ENCODE measurements at regions not wholly inside any gene's neighbourhood (a gene's known extent, or its start where the extent isn't known, plus 50 kb on each side); places are given as distances from the start of the nearest gene placed in this dataset.
"Not testable (repeated sequence)": the region's sequence is repeated elsewhere in the genome, so short reads cannot be mapped to it uniquely, and the experiment has no call there.

DNA sequence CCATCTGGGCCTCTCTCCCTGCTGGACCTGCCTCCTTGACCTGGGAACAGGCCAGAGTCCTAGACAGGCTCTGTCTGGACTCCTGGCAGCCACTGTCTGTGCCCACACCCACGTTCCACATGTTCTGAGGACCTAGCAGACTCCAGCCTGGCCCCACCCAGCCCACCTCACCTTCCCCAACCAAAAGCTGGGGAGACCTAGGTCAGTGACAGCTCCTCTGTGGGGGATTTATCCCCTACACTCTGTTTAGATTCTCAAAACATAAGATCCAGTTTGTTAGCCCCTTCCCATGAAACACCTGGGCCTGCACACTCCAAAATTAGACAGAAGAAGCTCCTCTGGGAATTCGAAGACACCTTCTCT lies 59.8 kb upstream of the ADAMTS2 start:
- Histone ChIP-seq H3K9me3 (ENCODE audit: control insufficient read depth in 2 of 2, insufficient read depth in 1 of 2, low read depth in 1 of 2, low read length in 1 of 2) (peaks cover 1 to 11% of the 10 kb centered on the region in 2 donors), H3K27ac (ENCODE audit: low read depth in 1 of 3, low read length in 2 of 3) (no peak overlapping the region), H3K4me3 (ENCODE audit: low read depth in 1 of 3, low read length in 3 of 3) (no peak overlapping the region), H3K4me1 (ENCODE audit: control insufficient read depth in 3 of 3, insufficient read depth in 2 of 3, low read depth in 1 of 3, low read length in 2 of 3) (no peaks in the 10 kb centered on the region), H3K27me3 (ENCODE audit: control insufficient read depth in 3 of 3, insufficient read depth in 3 of 3, low read length in 3 of 3) (no peaks in the 10 kb centered on the region), H3K36me3 (ENCODE audit: control insufficient read depth in 3 of 3, insufficient read depth in 2 of 3, low read depth in 1 of 3, low read length in 3 of 3) (no peaks in the 10 kb centered on the region)
- 43 to 73% (median 47%) methylated on average over 2 of the region's 2 CpGs for WGBS, 3 donors
- DNase-seq (no peak), FAIRE-seq (no peak)

DNA sequence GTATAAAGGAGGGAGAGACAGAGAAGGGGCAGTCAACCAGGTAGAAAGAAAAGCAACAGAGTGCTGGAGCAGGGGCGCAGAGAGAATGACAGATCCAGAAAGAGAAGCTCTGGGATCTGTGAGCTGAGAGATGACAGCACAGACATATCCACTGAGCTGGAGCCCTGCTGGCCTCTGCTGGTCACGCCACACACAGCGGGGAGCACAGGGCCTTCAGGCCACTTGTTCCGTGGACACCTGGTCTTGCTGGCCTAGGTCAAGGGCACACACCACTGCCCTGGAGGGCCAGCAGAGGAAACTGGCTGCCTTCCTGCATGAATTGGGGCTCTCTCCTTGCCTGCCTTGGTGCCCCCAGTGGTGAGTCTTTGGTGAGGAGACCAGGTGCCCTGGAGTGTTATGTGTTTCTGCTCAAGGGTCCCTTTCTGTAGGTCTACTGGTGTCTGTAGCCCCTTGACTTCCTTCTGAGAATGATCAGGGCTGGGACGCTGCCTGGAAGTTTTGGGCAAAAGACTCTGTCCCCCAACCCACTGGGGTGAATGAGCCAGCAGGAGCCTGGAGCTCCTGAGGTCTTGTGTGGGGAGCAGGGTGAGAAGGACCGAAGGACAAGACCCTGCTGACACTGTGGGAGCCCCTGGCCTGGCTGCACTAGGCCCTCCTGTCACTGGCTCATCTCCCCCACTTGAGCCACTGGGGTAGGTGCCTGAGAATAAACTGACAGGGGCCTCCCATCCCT lies 59.2 kb upstream of the ADAMTS2 start:
- DNase-seq (no peak), FAIRE-seq (no peak)
- Histone ChIP-seq H3K27ac (ENCODE audit: low read depth in 1 of 3, low read length in 2 of 3) (no peak overlapping the region), H3K36me3 (ENCODE audit: control insufficient read depth in 3 of 3, insufficient read depth in 2 of 3, low read depth in 1 of 3, low read length in 3 of 3) (no peaks in the 10 kb centered on the region), H3K4me3 (ENCODE audit: low read depth in 1 of 3, low read length in 3 of 3) (no peak overlapping the region), H3K4me1 (ENCODE audit: control insufficient read depth in 3 of 3, insufficient read depth in 2 of 3, low read depth in 1 of 3, low read length in 2 of 3) (no peaks in the 10 kb centered on the region), H3K27me3 (ENCODE audit: control insufficient read depth in 3 of 3, insufficient read depth in 3 of 3, low read length in 3 of 3) (no peaks in the 10 kb centered on the region), H3K9me3 (ENCODE audit: control insufficient read depth in 2 of 2, insufficient read depth in 1 of 2, low read depth in 1 of 2, low read length in 1 of 2) (peaks cover 2 to 13% of the 10 kb centered on the region in 2 donors)
- 62 to 86% (median 76%) methylated on average over 6 of the region's 6 CpGs for WGBS, 3 donors

- Histone ChIP-seq H3K4me3 (ENCODE audit: low read depth in 1 of 3, low read length in 3 of 3) (no peak overlapping the region), H3K4me1 (ENCODE audit: control insufficient read depth in 3 of 3, insufficient read depth in 2 of 3, low read depth in 1 of 3, low read length in 2 of 3) (no peaks in the 10 kb centered on the region), H3K36me3 (ENCODE audit: control insufficient read depth in 3 of 3, insufficient read depth in 2 of 3, low read depth in 1 of 3, low read length in 3 of 3) (no peaks in the 10 kb centered on the region), H3K27ac (ENCODE audit: low read depth in 1 of 3, low read length in 2 of 3) (no peak overlapping the region), H3K27me3 (ENCODE audit: control insufficient read depth in 3 of 3, insufficient read depth in 3 of 3, low read length in 3 of 3) (no peaks in the 10 kb centered on the region), H3K9me3 (ENCODE audit: control insufficient read depth in 2 of 2, insufficient read depth in 1 of 2, low read depth in 1 of 2, low read length in 1 of 2) (peaks cover 2 to 20% of the 10 kb centered on the region in 2 donors)
- FAIRE-seq (no peak), DNase-seq (no peak)
- 66 to 83% (median 82%) methylated on average over 6 of the region's 6 CpGs for WGBS, 3 donors
These were observed 58.3 kb upstream of the ADAMTS2 start for GRCh38 chr5:179403426-179404147.

GRCh38 chr5:179400435-179400834 lies 55.2 kb upstream of the ADAMTS2 start:
- H3K9me3 ChIP-seq (ENCODE audit: control insufficient read depth in 2 of 2, insufficient read depth in 1 of 2, low read depth in 1 of 2, low read length in 1 of 2), result peaks cover 2 to 20% of the 10 kb centered on the region in 2 donors
- FAIRE-seq; H3K4me3 ChIP-seq (ENCODE audit: low read depth in 1 of 3, low read length in 3 of 3); DNase-seq; H3K27me3 ChIP-seq (ENCODE audit: control insufficient read depth in 3 of 3, insufficient read depth in 3 of 3, low read length in 3 of 3); H3K36me3 ChIP-seq (ENCODE audit: control insufficient read depth in 3 of 3, insufficient read depth in 2 of 3, low read depth in 1 of 3, low read length in 3 of 3); H3K27ac ChIP-seq (ENCODE audit: low read depth in 1 of 3, low read length in 2 of 3); H3K4me1 ChIP-seq (ENCODE audit: control insufficient read depth in 3 of 3, insufficient read depth in 2 of 3, low read depth in 1 of 3, low read length in 2 of 3): not testable (repeated sequence)
- WGBS, 3 donors, result 68 to 78% (median 72%) methylated on average over 2 of the region's 2 CpGs

DNA sequence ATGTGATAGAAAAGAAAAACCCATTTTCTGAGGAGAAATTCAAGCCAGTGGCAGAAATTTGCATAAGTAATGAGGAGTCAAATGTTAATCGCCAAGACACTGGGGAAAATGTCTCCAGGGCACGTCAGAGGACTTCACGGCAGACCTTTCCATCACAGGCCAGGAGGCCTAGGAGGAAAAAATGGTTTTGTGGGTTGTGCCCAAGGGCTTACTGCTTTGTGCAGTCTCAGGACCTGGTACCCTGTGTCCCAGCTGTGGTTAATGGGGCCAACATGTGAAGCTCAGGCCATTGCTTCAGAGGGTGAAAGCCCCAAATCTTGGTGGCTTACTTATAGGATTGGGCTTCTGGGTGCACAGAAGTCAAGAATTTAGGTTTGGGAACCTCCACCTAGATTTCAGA lies 54.8 kb upstream of the ADAMTS2 start:
- Histone ChIP-seq H3K4me1 (ENCODE audit: control insufficient read depth in 3 of 3, insufficient read depth in 2 of 3, low read depth in 1 of 3, low read length in 2 of 3) (no peaks in the 10 kb centered on the region), H3K9me3 (ENCODE audit: control insufficient read depth in 2 of 2, insufficient read depth in 1 of 2, low read depth in 1 of 2, low read length in 1 of 2) (peaks cover 2 to 20% of the 10 kb centered on the region in 2 donors), H3K27ac (ENCODE audit: low read depth in 1 of 3, low read length in 2 of 3) (no peak overlapping the region), H3K27me3 (ENCODE audit: control insufficient read depth in 3 of 3, insufficient read depth in 3 of 3, low read length in 3 of 3) (no peaks in the 10 kb centered on the region), H3K4me3 (ENCODE audit: low read depth in 1 of 3, low read length in 3 of 3) (no peak overlapping the region), H3K36me3 (ENCODE audit: control insufficient read depth in 3 of 3, insufficient read depth in 2 of 3, low read depth in 1 of 3, low read length in 3 of 3) (no peaks in the 10 kb centered on the region)
- DNase-seq (no peak), FAIRE-seq (no peak)
- WGBS, 3 donors, result 47 to 62% (median 53%) methylated on average over 3 of the region's 3 CpGs

GRCh38 chr5:179399327-179399726 lies 54.1 kb upstream of the ADAMTS2 start:
- DNase-seq; H3K4me3 ChIP-seq (ENCODE audit: low read depth in 1 of 3, low read length in 3 of 3); H3K36me3 ChIP-seq (ENCODE audit: control insufficient read depth in 3 of 3, insufficient read depth in 2 of 3, low read depth in 1 of 3, low read length in 3 of 3); FAIRE-seq; H3K4me1 ChIP-seq (ENCODE audit: control insufficient read depth in 3 of 3, insufficient read depth in 2 of 3, low read depth in 1 of 3, low read length in 2 of 3); H3K27ac ChIP-seq (ENCODE audit: low read depth in 1 of 3, low read length in 2 of 3); H3K27me3 ChIP-seq (ENCODE audit: control insufficient read depth in 3 of 3, insufficient read depth in 3 of 3, low read length in 3 of 3): not testable (repeated sequence)
- H3K9me3 ChIP-seq (ENCODE audit: control insufficient read depth in 2 of 2, insufficient read depth in 1 of 2, low read depth in 1 of 2, low read length in 1 of 2), result peaks cover 2 to 20% of the 10 kb centered on the region in 2 donors
- 84 to 93% (median 91%) methylated on average over 2 of the region's 2 CpGs for WGBS, 3 donors

- 21 to 26% (median 23%) methylated on average over 3 of the region's 3 CpGs for whole genome bisulfite sequencing, 3 donors
- no peak for FAIRE-seq
These were observed 52.3 kb upstream of the ADAMTS2 start for GRCh38 chr5:179397516-179397915.

More at GRCh38 chr5:179397516-179397915, 52.3 kb upstream of the ADAMTS2 start:
- peaks cover 2 to 26% of the 10 kb centered on the region in 2 donors for H3K9me3 ChIP-seq (ENCODE audit: control insufficient read depth in 2 of 2, insufficient read depth in 1 of 2, low read depth in 1 of 2, low read length in 1 of 2)
- H3K27ac ChIP-seq (ENCODE audit: low read depth in 1 of 3, low read length in 2 of 3), result no peak overlapping the region
- no peaks in the 10 kb centered on the region for H3K36me3 ChIP-seq (ENCODE audit: control insufficient read depth in 3 of 3, insufficient read depth in 2 of 3, low read depth in 1 of 3, low read length in 3 of 3)
- H3K4me3 ChIP-seq (ENCODE audit: low read depth in 1 of 3, low read length in 3 of 3), result no peak overlapping the region
- no peaks in the 10 kb centered on the region for H3K4me1 ChIP-seq (ENCODE audit: control insufficient read depth in 3 of 3, insufficient read depth in 2 of 3, low read depth in 1 of 3, low read length in 2 of 3)
- H3K27me3 ChIP-seq (ENCODE audit: control insufficient read depth in 3 of 3, insufficient read depth in 3 of 3, low read length in 3 of 3), result no peaks in the 10 kb centered on the region
- no peak for DNase-seq

Data from small intestine (tissue), 7 donors.